ENCODE measurements at regions not wholly inside any gene's neighbourhood (a gene's known extent, or its start where the extent isn't known, plus 50 kb on each side); places are given as distances from the start of the nearest gene placed in this dataset.
A peak's percentile ranks its signal among the peaks of the same experiment; 100 is the strongest.
"Not testable (repeated sequence)": the region's sequence is repeated elsewhere in the genome, so short reads cannot be mapped to it uniquely, and the experiment has no call there.

DNA sequence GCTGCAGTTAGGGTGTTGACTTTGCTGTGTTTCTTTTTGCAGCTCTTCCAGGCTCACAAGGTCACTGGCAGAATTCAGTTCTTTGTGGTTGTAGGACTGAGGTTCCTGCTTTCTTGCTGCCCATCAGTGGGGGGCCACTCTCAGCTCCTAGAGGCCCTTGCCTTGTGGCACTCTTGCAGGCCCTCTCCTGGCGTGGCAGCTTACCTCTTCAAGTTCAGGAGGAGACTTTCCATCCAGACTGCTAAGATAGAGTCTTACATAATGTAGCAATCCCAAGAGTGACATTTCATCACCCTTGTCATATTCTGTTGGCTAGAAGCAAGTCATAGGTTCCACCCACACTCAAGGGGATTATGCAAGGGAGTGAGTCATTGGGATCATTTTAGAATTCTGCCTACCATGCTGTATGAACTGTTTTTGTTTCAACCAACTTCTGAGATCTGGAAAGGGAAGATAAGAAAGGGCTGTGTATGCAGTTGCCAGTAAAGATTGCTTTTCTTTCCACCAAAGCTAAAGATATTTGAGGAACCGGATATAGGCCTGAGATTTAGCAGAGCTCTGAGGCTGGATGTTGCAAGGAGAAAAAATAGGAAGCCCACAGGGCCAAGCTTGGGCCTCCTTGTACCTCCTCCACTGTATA, 91.7 kb downstream of the FAM72B start:
- H3K9me3 ChIP-seq; H3K27me3 ChIP-seq; H3K4me3 ChIP-seq; DNase-seq; H3K4me1 ChIP-seq; intact Hi-C loops (cut with DNase I); H3K36me3 ChIP-seq; FAIRE-seq; H3K27ac ChIP-seq: not testable (repeated sequence)
- peak in 3 of 4 donors; percentile 9 to 49 (median 13) for ATAC-seq
- 36 to 58% methylated on average over 2 of the region's 2 CpGs for WGBS, 2 donors

DNA sequence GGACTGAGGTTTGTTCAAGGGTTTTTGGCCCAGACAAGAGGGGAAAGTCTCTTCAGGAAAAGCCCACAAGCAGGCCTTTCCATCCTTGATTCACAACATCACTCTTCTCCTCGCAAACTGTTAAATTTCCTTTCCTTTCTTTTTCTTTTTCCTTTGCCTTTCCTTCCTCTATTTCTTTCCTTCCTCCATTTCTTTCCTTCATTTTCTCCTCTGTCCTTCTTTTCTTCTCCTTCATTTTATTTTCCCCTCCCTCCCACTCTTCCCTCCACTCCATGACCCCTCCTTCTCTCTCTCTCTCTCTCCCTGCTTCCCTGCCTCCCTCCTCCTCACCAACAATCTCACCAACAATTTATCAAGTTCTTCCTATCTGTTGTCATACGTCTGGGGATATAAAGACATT, 89.1 kb downstream of the FAM72B start:
- not testable (repeated sequence) for FAIRE-seq, DNase-seq

GRCh38 chr1:121097127-121097866, 86.8 kb downstream of the FAM72B start:
- FAIRE-seq; H3K4me1 ChIP-seq; H3K9me3 ChIP-seq; intact Hi-C loops (cut with DNase I); H3K27me3 ChIP-seq; H3K36me3 ChIP-seq: not testable (repeated sequence)
- H3K27ac ChIP-seq, result peak overlapping the region; percentile 42 to 86 (median 70)
- WGBS, 2 donors, result 0% methylated on average over 41 to 54 of the region's 69 CpGs
- ATAC-seq, result peak; percentile 92 to 97 (median 96)
- peak; percentile 28 to 56 (median 46) for TF ChIP-seq CTCF (IDR thresholded peaks at IDR 0.05)
- peak; percentile 74 to 95 (median 89) for DNase-seq
- H3K4me3 ChIP-seq, result peak overlapping the region; percentile 24 to 49 (median 38)

More for the DNA sequence above, 89.1 kb downstream of the FAM72B start:
- 95 to 100% methylated on average over 1 to 2 of the region's 2 CpGs for WGBS, 2 donors
- intact Hi-C loops (cut with DNase I); H3K27ac ChIP-seq; H3K36me3 ChIP-seq; H3K9me3 ChIP-seq; H3K27me3 ChIP-seq; ATAC-seq; H3K4me3 ChIP-seq; H3K4me1 ChIP-seq: not testable (repeated sequence)

- FAIRE-seq; intact Hi-C loops (cut with DNase I); H3K27me3 ChIP-seq; H3K9me3 ChIP-seq; H3K4me1 ChIP-seq; H3K36me3 ChIP-seq: not testable (repeated sequence)
- ATAC-seq (peak; percentile 50 to 70 (median 64)), DNase-seq (peak in 3 of 6 donors; percentile 30 to 74 (median 65))
- WGBS, 2 donors, result 0 to 3% methylated on average over 5 to 14 of the region's 21 CpGs
- Histone ChIP-seq H3K4me3 (peak overlapping the region; percentile 24 to 49 (median 38)), H3K27ac (peak overlapping the region; percentile 42 to 86 (median 70))
These were observed 86.3 kb downstream of the FAM72B start for GRCh38 chr1:121097867-121098215.

DNA sequence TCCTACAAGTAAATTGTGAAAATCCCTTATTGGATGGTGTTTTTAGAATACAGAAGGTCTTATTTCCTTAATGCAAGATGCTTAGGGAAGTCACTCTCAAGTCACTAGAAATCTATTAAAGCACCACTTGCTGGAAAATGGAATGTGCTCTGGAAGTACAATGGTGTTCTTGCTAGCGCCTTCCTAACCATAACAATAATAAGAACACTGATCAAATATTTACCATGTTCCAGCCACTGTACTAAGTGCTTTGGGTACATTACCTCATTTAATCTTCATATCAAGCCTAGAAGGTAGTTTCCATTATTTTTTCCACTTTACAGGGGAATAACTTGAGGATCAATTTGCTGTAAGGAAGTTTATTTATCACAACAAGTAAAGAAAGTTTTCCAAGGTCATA, 75.1 kb downstream of the FAM72B start:
- ATAC-seq; H3K36me3 ChIP-seq; intact Hi-C loops (cut with DNase I); H3K27me3 ChIP-seq; FAIRE-seq; H3K4me3 ChIP-seq; H3K4me1 ChIP-seq; H3K9me3 ChIP-seq; H3K27ac ChIP-seq; DNase-seq: not testable (repeated sequence)
- 87 to 100% methylated on average over 1 of the region's 1 CpG for WGBS, 2 donors

DNA sequence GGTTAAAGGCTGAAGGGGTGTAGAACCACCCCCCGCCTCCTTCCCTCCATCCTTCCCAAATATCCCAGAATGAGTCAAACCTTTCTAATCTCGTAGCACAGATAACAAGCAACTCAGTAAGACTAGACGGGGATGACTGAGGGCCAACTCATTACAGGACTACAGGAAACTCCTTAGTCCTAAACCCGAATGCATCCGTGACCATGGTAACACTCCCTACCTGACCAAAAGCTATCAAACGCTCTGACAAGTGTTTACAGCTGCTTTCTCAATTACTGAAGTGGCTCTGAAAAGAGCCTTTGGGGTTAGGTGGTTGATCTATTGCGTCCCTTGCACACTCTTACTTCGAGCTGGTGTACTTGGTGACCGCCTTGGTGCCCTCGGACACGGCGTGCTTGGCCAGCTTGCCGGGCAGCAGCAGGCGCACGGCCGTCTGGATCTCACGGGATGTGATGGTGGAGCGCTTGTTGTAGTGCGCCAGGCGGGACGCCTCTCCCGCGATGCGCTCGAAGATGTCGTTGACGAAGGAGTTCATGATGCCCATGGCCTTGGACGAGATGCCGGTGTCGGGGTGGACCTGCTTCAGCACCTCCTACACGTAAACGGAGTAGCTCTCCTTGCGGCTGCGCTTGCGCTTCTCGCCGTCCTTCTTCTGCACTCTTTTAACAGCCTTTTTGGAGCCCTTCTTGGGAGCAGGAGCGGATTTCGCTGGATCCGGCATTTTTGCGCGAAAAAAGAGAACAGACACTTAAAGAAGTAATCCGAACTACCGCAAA, 67.4 kb downstream of the FAM72B start:
- not testable (repeated sequence) for H3K27me3 ChIP-seq

GRCh38 chr1:121117298-121117611, 66.9 kb downstream of the FAM72B start:
- H3K9me3 ChIP-seq; H3K4me1 ChIP-seq; H3K27me3 ChIP-seq; intact Hi-C loops (cut with DNase I); DNase-seq; H3K36me3 ChIP-seq: not testable (repeated sequence)
- Histone ChIP-seq H3K27ac (peak overlapping the region in 1 of 4 donors; percentile 30), H3K4me3 (peak overlapping the region in 2 of 4 donors; percentile 31 to 41)
- FAIRE-seq (peak; percentile 97), ATAC-seq (peak; percentile 92 to 95 (median 94))
- 5 to 9% methylated on average over 5 to 6 of the region's 10 CpGs for WGBS, 2 donors

More for the DNA sequence above, 67.4 kb downstream of the FAM72B start:
- H3K9me3 ChIP-seq; H3K4me1 ChIP-seq; H3K36me3 ChIP-seq; FAIRE-seq; intact Hi-C loops (cut with DNase I): not testable (repeated sequence)
- ATAC-seq (peak; percentile 37 to 58 (median 46)), DNase-seq (peak in 2 of 6 donors; percentile 18 to 32)
- WGBS, 2 donors, result 6 to 13% methylated on average over 21 to 42 of the region's 44 CpGs
- Histone ChIP-seq H3K27ac (peak overlapping the region in 1 of 4 donors; percentile 30), H3K4me3 (peak overlapping the region in 2 of 4 donors; percentile 31 to 41)

DNA sequence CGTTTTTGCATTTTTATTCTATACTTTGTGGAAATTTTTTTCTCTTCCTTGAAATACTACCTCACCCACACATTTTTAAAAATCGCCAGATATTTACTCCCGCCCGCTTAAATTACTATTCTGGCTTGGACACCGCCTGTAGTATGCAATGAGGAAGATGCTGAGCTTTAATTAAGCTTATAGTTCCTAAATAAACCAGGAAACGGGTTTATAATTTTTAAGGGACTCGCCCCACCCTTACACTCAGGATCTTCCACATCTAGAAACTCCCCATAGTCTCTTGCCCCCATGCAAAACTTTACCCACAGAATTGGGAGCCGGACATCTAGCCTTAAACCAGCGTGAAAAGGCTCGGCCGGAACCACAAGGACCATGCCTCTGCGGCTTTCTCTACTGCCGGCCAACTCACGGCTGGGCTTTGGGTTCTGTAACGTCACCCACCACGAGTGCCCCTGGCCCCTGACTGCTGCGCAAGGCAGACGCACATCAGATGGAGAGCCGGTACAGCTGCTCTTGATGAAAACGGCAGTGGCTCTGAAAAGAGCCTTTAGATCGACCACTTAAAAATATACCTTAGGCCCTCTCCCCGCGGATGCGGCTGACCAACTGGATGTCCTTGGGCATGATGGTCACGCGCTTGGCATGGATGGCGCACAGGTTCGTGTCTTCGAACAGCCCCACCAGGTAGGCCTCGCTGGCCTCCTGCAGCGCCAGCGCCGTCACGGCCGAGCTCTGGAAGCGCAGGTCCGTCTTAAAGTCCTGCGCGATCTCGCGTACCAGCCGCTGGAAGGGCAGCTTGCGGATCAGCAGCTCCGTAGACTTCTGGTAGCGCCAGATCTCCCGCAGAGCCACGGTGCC, 66.3 kb downstream of the FAM72B start:
- FAIRE-seq; H3K4me1 ChIP-seq; H3K27me3 ChIP-seq; H3K9me3 ChIP-seq; H3K36me3 ChIP-seq; intact Hi-C loops (cut with DNase I): not testable (repeated sequence)
- Histone ChIP-seq H3K4me3 (peak overlapping the region in 2 of 4 donors; percentile 26 to 33), H3K27ac (peak overlapping the region in 2 of 4 donors; percentile 57 to 64)
- ATAC-seq, result peak; percentile 24 to 63 (median 36)
- 13 to 30% methylated on average over 40 of the region's 47 CpGs for WGBS, 2 donors
- peak in 4 of 6 donors; percentile 19 to 65 (median 47) for DNase-seq

Data from pancreas (tissue), 10 donors.